GM18861 (cell line): ENCODE measurements at regions not wholly inside any gene's neighbourhood (a gene's known extent, or its start where the extent isn't known, plus 50 kb on each side); places are given as distances from the start of the nearest gene placed in this dataset.

Experiments
- ATAC-seq: cut with Tn5 transposase; IDR thresholded peaks from one replicate; pipeline ENCODE4 v1.9.1; 2021; ENCODE audit not compliant: unreplicated experiment

GRCh38 chr10:124305131-124305530 lies 113.6 kb downstream of the OAT start:
- ATAC-seq = no peak

GRCh38 chr10:124303662-124304418 lies 114.9 kb downstream of the OAT start:
- ATAC-seq = no peak

- ATAC-seq = no peak
Observed at GRCh38 chr10:124302951-124303505, 115.7 kb downstream of the OAT start.

- no peak for ATAC-seq
Observed at GRCh38 chr10:124301736-124302135, 117.0 kb downstream of the OAT start.

- no peak for ATAC-seq
Observed at GRCh38 chr10:124300735-124301134, 118.0 kb downstream of the OAT start.

- ATAC-seq = no peak
Observed at GRCh38 chr10:124300224-124300623, 118.5 kb downstream of the OAT start.

- no peak for ATAC-seq
Observed at GRCh38 chr10:124299696-124300095, 119.0 kb downstream of the OAT start.

GRCh38 chr10:124298891-124299290 lies 119.8 kb downstream of the OAT start:
- no peak for ATAC-seq

GRCh38 chr10:124296813-124297788 lies 121.6 kb downstream of the OAT start:
- no peak for ATAC-seq

GRCh38 chr10:124296121-124296812 lies 122.5 kb downstream of the OAT start:
- no peak for ATAC-seq

- no peak for ATAC-seq
Observed at GRCh38 chr10:124294811-124295770, 123.6 kb downstream of the OAT start.

GRCh38 chr10:124293616-124294449 lies 124.9 kb downstream of the OAT start:
- no peak for ATAC-seq

GRCh38 chr10:124292911-124293615 lies 125.7 kb downstream of the OAT start:
- ATAC-seq = no peak

GRCh38 chr10:124291001-124291701 lies 127.6 kb downstream of the OAT start:
- ATAC-seq = no peak

- ATAC-seq = peak; percentile 44
Observed at GRCh38 chr10:124289851-124290795, 128.6 kb downstream of the OAT start.

GRCh38 chr10:124288928-124289850 lies 129.5 kb downstream of the OAT start:
- no peak for ATAC-seq
